Calu3 (cell line): ENCODE measurements at regions not wholly inside any gene's neighbourhood (a gene's known extent, or its start where the extent isn't known, plus 50 kb on each side); places are given as distances from the start of the nearest gene placed in this dataset.

Source experiments
- BruUV-seq: library from RNA; stranded (reverse); fragments of 400-500 nt; replicated peaks from 2 replicates; lab custom pipeline; 2021; lab: Mats Ljungman, UMichigan
- CTCF ChIA-PET: fragments of 300-600 bp; sonication (Branson Sonifier 250); formaldehyde crosslinking; loops from one replicate; lab custom pipeline; 2022; ENCODE audit warnings: antibody characterized with exemption; lab: Charles Lee
- DNase-seq: peaks from one replicate; pipeline ENCODE4 v3.0.0; 2022
- H3K27ac Mint-ChIP-seq: one replicate; pipeline ENCODE4 v1.8.0; 2022; ENCODE audit warnings: mixed read lengths; ENCODE audit not compliant: unreplicated experiment
- H3K27me3 Mint-ChIP-seq: one replicate; pipeline ENCODE4 v1.8.0; 2022; ENCODE audit warnings: mixed read lengths; ENCODE audit not compliant: unreplicated experiment
- H3K36me3 Mint-ChIP-seq: one replicate; pipeline ENCODE4 v1.8.0; 2022; ENCODE audit warnings: mild to moderate bottlenecking, moderate library complexity, mixed read lengths; ENCODE audit not compliant: insufficient read depth, unreplicated experiment
- H3K4me1 Mint-ChIP-seq: one replicate; pipeline ENCODE4 v1.8.0; 2022; ENCODE audit warnings: mild to moderate bottlenecking, low read depth, mixed read lengths; ENCODE audit not compliant: unreplicated experiment
- H3K4me3 Mint-ChIP-seq: one replicate; pipeline ENCODE4 v1.8.0; 2022; ENCODE audit warnings: mild to moderate bottlenecking, low read depth, moderate library complexity, mixed read lengths; ENCODE audit not compliant: unreplicated experiment
- H3K9me3 Mint-ChIP-seq: one replicate; pipeline ENCODE4 v1.8.0; 2022; ENCODE audit warnings: low read depth, mixed read lengths; ENCODE audit not compliant: unreplicated experiment
- CTCF ChIP-seq: fragments of 200-600 bp; IDR thresholded peaks from one replicate; pipeline ENCODE4 v1.8.0; 2022; ENCODE audit warnings: antibody characterized with exemption; ENCODE audit not compliant: unreplicated experiment
- intact Hi-C: fragments of 100-400 bp; cut with micrococcal nuclease; formaldehyde crosslinking; loops from one replicate; pipeline ENCODE4 v1.10.0; 2022; ENCODE audit not compliant: unreplicated experiment

- Mint-ChIP-seq H3K4me1 (no peaks in the 10 kb centered on the region), H3K9me3 (peaks cover 10% of the 10 kb centered on the region), H3K4me3 (no peak overlapping the region), H3K27ac (no peak overlapping the region), H3K36me3 (no peaks in the 10 kb centered on the region), H3K27me3 (peaks cover 32% of the 10 kb centered on the region)
- DNase-seq = no peak
- intact Hi-C loops = no loop called here
- CTCF ChIA-PET = no interaction called here
- TF ChIP-seq CTCF = no peak
- no TSS peak for BruUV-seq
Measured at GRCh38 chr11:15569305-15570025, 454.7 kb downstream of the INSC start.

GRCh38 chr11:15575409-15575808 lies 460.7 kb downstream of the INSC start:
- no peaks in the 10 kb centered on the region for H3K4me1 Mint-ChIP-seq
- TF ChIP-seq CTCF = no peak
- H3K36me3 Mint-ChIP-seq = no peaks in the 10 kb centered on the region
- intact Hi-C loops = no loop called here
- CTCF ChIA-PET = no interaction called here
- no peak overlapping the region for H3K4me3 Mint-ChIP-seq
- no peak overlapping the region for H3K27ac Mint-ChIP-seq
- no peaks in the 10 kb centered on the region for H3K9me3 Mint-ChIP-seq
- no TSS peak for BruUV-seq
- no peak for DNase-seq
- H3K27me3 Mint-ChIP-seq = peaks cover 52% of the 10 kb centered on the region

- Mint-ChIP-seq H3K4me1 (no peaks in the 10 kb centered on the region), H3K27ac (no peak overlapping the region), H3K36me3 (no peaks in the 10 kb centered on the region), H3K9me3 (no peaks in the 10 kb centered on the region), H3K4me3 (no peak overlapping the region), H3K27me3 (peaks cover 50% of the 10 kb centered on the region)
- CTCF ChIA-PET = no interaction called here
- intact Hi-C loops = no loop called here
- no TSS peak for BruUV-seq
- no peak for DNase-seq
- no peak for TF ChIP-seq CTCF
Measured at GRCh38 chr11:15576769-15577168, 462.0 kb downstream of the INSC start.

- no peaks in the 10 kb centered on the region for H3K36me3 Mint-ChIP-seq
- CTCF ChIA-PET = no interaction called here
- TF ChIP-seq CTCF = no peak
- H3K4me1 Mint-ChIP-seq = no peaks in the 10 kb centered on the region
- H3K27me3 Mint-ChIP-seq = peaks cover 42% of the 10 kb centered on the region
- BruUV-seq = no TSS peak
- no peak overlapping the region for H3K27ac Mint-ChIP-seq
- no peak overlapping the region for H3K4me3 Mint-ChIP-seq
- intact Hi-C loops = no loop called here
- no peak for DNase-seq
- H3K9me3 Mint-ChIP-seq = no peaks in the 10 kb centered on the region
Measured at GRCh38 chr11:15577519-15577918, 462.8 kb downstream of the INSC start.
